GM12878 (cell line): ENCODE measurements at regions not wholly inside any gene's neighbourhood (a gene's known extent, or its start where the extent isn't known, plus 50 kb on each side); places are given as distances from the start of the nearest gene placed in this dataset.

ENCODE experiments used
- ATAC-seq: fragments of 200-7000 bp; cut with Tn5 transposase; 3 replicates; pipeline ENCODE4 v1.9.1; 2020; ENCODE audit warnings: mild to moderate bottlenecking, moderate library complexity
- BruUV-seq: library from RNA; stranded (reverse); fragments of 400-500 nt; replicated peaks from 2 replicates; lab custom pipeline; 2021; lab: Mats Ljungman, UMichigan
- CTCF ChIA-PET: fragments of 300-600 bp; sonication (Branson Sonifier 250); formaldehyde crosslinking; extraction: SDS; loops from one replicate; lab custom pipeline; 2021; ENCODE audit warnings: inconsistent platforms; lab: Yijun Ruan, JAX
- POLR2A ChIA-PET: fragments of 350-600 bp; formaldehyde crosslinking; extraction: SDS; loops from one replicate; lab custom pipeline; 2021; ENCODE audit warnings: inconsistent platforms; lab: Charles Lee
- RAD21 ChIA-PET: fragments of 300-600 bp; sonication (Branson Sonifier 250); formaldehyde crosslinking; loops from one replicate; lab custom pipeline; 2023; ENCODE audit warnings: antibody characterized with exemption; ENCODE audit not compliant: unreplicated experiment; lab: Charles Lee
- SMC1A ChIA-PET: fragments of 300-600 bp; sonication (Branson Sonifier 250); formaldehyde crosslinking; loops from one replicate; lab custom pipeline; 2023; ENCODE audit not compliant: unreplicated experiment, uncharacterized antibody; lab: Charles Lee
- DNase-seq: peaks from one replicate; pipeline ENCODE4 v3.0.0-alpha.2; 2011; ENCODE audit warnings: low read depth, low spot score
- FAIRE-seq: peaks from 3 replicates; lab custom pipeline; 2011; peaks lifted over from hg19 to GRCh38; lab: Jason Lieb, UNC
- H2AFZ ChIP-seq: 2 replicates; pipeline ENCODE4 v1.6.0; 2011; ENCODE audit warnings: low read depth, low read length, control low read depth; ENCODE audit not compliant: control insufficient read depth
- H3K27ac ChIP-seq: 2 replicates; pipeline ENCODE4 v1.5.1; 2011; ENCODE audit warnings: control low read depth; ENCODE audit not compliant: control insufficient read depth, insufficient read depth
- H3K27me3 ChIP-seq, 2 experiments: replicated peaks in 1 of 2; 2 replicates each; pipeline versions ENCODE4 v1.6.0 to v1.6.1; 2011; ENCODE audit warnings: low read length in 1 of 2; ENCODE audit not compliant: control insufficient read depth in 2 of 2, insufficient read depth in 2 of 2
- H3K36me3 ChIP-seq, 2 experiments: 2 replicates each; pipeline ENCODE4 v1.5.1; 2011; ENCODE audit warnings: low read length in 1 of 2; ENCODE audit not compliant: control insufficient read depth in 2 of 2, insufficient read depth in 2 of 2
- H3K4me1 ChIP-seq: 2 replicates; pipeline ENCODE4 v1.6.1; 2011; ENCODE audit warnings: mild to moderate bottlenecking, low read length, moderate library complexity, mixed read lengths; ENCODE audit not compliant: control insufficient read depth, insufficient read depth
- H3K4me2 ChIP-seq: 2 replicates; pipeline ENCODE4 v1.6.0; 2011; ENCODE audit warnings: control low read depth; ENCODE audit not compliant: control insufficient read depth, insufficient read depth
- H3K4me3 ChIP-seq: fragments of 200-600 bp; sonication (generic); 2 replicates; pipeline ENCODE4 v1.5.1; 2016
- H3K79me2 ChIP-seq: 2 replicates; pipeline ENCODE4 v1.6.0; 2011; ENCODE audit warnings: low read length; ENCODE audit not compliant: control insufficient read depth, insufficient read depth
- H3K9ac ChIP-seq: 2 replicates; pipeline ENCODE4 v1.8.0; 2011; ENCODE audit warnings: low read length, control low read depth, mixed read lengths; ENCODE audit not compliant: control insufficient read depth, insufficient read depth
- H3K9me3 ChIP-seq: replicated peaks from 3 replicates; pipeline ENCODE4 v1.5.1; 2011; ENCODE audit warnings: mild to moderate bottlenecking, low read length; ENCODE audit not compliant: control insufficient read depth, insufficient read depth
- H4K20me1 ChIP-seq: 2 replicates; pipeline ENCODE4 v1.6.0; 2011; ENCODE audit not compliant: control insufficient read depth, insufficient read depth
- CBX5 ChIP-seq: sonication (generic); IDR thresholded peaks from 2 replicates; pipeline ENCODE4 v1.6.1; 2016; ENCODE audit warnings: low read depth, moderate library complexity, mild to moderate bottlenecking, inconsistent platforms
- CEBPZ ChIP-seq: fragments of 150-350 bp; IDR thresholded peaks from 2 replicates; pipeline ENCODE4 v1.6.1; 2016; ENCODE audit warnings: low read depth, low read length
- E4F1 ChIP-seq: fragments of 450-650 bp; IDR thresholded peaks from 2 replicates; pipeline ENCODE4 v1.6.1; 2018; ENCODE audit warnings: borderline replicate concordance, mild to moderate bottlenecking; ENCODE audit not compliant: partially characterized antibody
- ELK1 ChIP-seq: IDR thresholded peaks from 2 replicates; pipeline ENCODE4 v1.6.1; 2012; ENCODE audit warnings: low read depth, low read length, improper control_type of control experiment
- HDGF ChIP-seq: fragments of 450-650 bp; IDR thresholded peaks from 2 replicates; pipeline ENCODE4 v1.6.1; 2016; ENCODE audit warnings: antibody characterized with exemption
- MAX ChIP-seq: IDR thresholded peaks from 2 replicates; pipeline ENCODE4 v1.6.1; 2012; ENCODE audit warnings: low read depth, low read length, improper control_type of control experiment
- NFYB ChIP-seq: IDR thresholded peaks from 2 replicates; pipeline ENCODE4 v1.6.1; 2011; ENCODE audit warnings: low read depth, mild to moderate bottlenecking, low read length, improper control_type of control experiment, moderate library complexity; ENCODE audit not compliant: insufficient read depth
- RELB ChIP-seq: fragments of 450-650 bp; IDR thresholded peaks from 2 replicates; pipeline ENCODE4 v1.6.1; 2017; ENCODE audit warnings: low read depth, mild to moderate bottlenecking, moderate library complexity
- TBL1XR1 ChIP-seq: IDR thresholded peaks from 2 replicates; pipeline ENCODE4 v1.6.1; 2012; ENCODE audit warnings: low read depth, low read length, improper control_type of control experiment
- ZBTB40 ChIP-seq: fragments of 450-650 bp; IDR thresholded peaks from 2 replicates; pipeline ENCODE4 v1.6.1; 2016; ENCODE audit warnings: mild to moderate bottlenecking, moderate library complexity, borderline replicate concordance
- ZNF217 ChIP-seq: fragments of 450-650 bp; IDR thresholded peaks from 2 replicates; pipeline ENCODE4 v1.6.1; 2017; ENCODE audit warnings: antibody characterized with exemption, mild to moderate bottlenecking
- WGBS: methylation state at CpG from one replicate; pipeline ENCODE4 v1.1.6; 2016; ENCODE audit warnings: low lambda C conversion rate; ENCODE audit not compliant: insufficient replicate concordance, insufficient coverage; ENCODE audit errors: missing lambda C conversion rate; 5-methylcytosine and 5-hydroxymethylcytosine counted together
- in situ Hi-C: fragments of 300-500 bp; cut with MboI; formaldehyde crosslinking; loops from 9 replicates; pipeline ENCODE4 v1.14.3; 2018; ENCODE audit warnings: mixed read lengths
- intact Hi-C: fragments of 100-400 bp; cut with micrococcal nuclease; formaldehyde crosslinking; loops from one replicate; pipeline ENCODE4 v1.14.2; 2022; ENCODE audit not compliant: unreplicated experiment

- in situ Hi-C loops (no loop called here), intact Hi-C loops (no loop called here)
- Histone ChIP-seq H3K79me2 (no peaks in the 10 kb centered on the region), H3K9me3 (no peaks in the 10 kb centered on the region), H4K20me1 (no peaks in the 10 kb centered on the region), H3K4me2 (no peak overlapping the region), H3K9ac (no peak overlapping the region), H3K27me3 (no peaks in the 10 kb centered on the region), H3K36me3 (no peaks in the 10 kb centered on the region), H3K4me3 (no peak overlapping the region), H2AFZ (no peak overlapping the region), H3K27ac (no peak overlapping the region), H3K4me1 (no peaks in the 10 kb centered on the region)
- FAIRE-seq (no peak), ATAC-seq (no peak), DNase-seq (no peak)
- POLR2A ChIA-PET, result no interaction called here
- 9% methylated on average over 1 of the region's 1 CpG for WGBS
- CTCF ChIA-PET, result interaction anchor here (0.9 kb wide), 1 partner anchor 12 kb away, joined by 3 read pairs; no protein-coding TSS in a partner anchor
- SMC1A ChIA-PET, result no interaction called here
- RAD21 ChIA-PET, result no interaction called here
- BruUV-seq, result no TSS peak
- no peak for TF ChIP-seq NFYB
- no peak for TF ChIP-seq CBX5
- no peak for TF ChIP-seq ZBTB40
- TF ChIP-seq E4F1, result no peak
- TF ChIP-seq ZNF217, result no peak
- TF ChIP-seq CEBPZ, result no peak
- no peak for TF ChIP-seq RELB
- no peak for TF ChIP-seq TBL1XR1
- TF ChIP-seq ELK1, result no peak
- no peak for TF ChIP-seq MAX
- TF ChIP-seq HDGF, result no peak
Measured at GRCh38 chr7:126203185-126203584, 1049.6 kb downstream of the GRM8 start.
